Large intestine (tissue), 3 donors: ENCODE measurements at regions not wholly inside any gene's neighbourhood (a gene's known extent, or its start where the extent isn't known, plus 50 kb on each side); places are given as distances from the start of the nearest gene placed in this dataset.

Experiments
- DNase-seq, 2 donors: peaks; one replicate each; pipeline versions ENCODE4 v3.0.0 to v3.0.0-alpha.2; 2013
- H3K27ac ChIP-seq: one replicate; pipeline ENCODE4 v1.5.1; 2013; ENCODE audit warnings: low read length
- H3K27me3 ChIP-seq: 2 replicates; pipeline ENCODE4 v1.6.1; 2013; ENCODE audit warnings: low read length; ENCODE audit not compliant: control insufficient read depth, insufficient read depth
- H3K36me3 ChIP-seq: 2 replicates; pipeline ENCODE4 v1.6.1; 2013; ENCODE audit warnings: low read length; ENCODE audit not compliant: control insufficient read depth, insufficient read depth
- H3K4me1 ChIP-seq: one replicate; pipeline ENCODE4 v1.6.1; 2013; ENCODE audit warnings: low read length; ENCODE audit not compliant: control insufficient read depth, insufficient read depth
- H3K4me3 ChIP-seq: one replicate; pipeline ENCODE4 v1.5.1; 2013; ENCODE audit warnings: low read length
- H3K9me3 ChIP-seq: one replicate; pipeline ENCODE4 v1.6.1; 2013; ENCODE audit warnings: mild to moderate bottlenecking, low read depth, low read length, moderate library complexity; ENCODE audit not compliant: control insufficient read depth
- WGBS: methylation state at CpG from one replicate; pipeline ENCODE4 v1.1.5; 2013; ENCODE audit warnings: low lambda C conversion rate; ENCODE audit not compliant: insufficient coverage; 5-methylcytosine and 5-hydroxymethylcytosine counted together

DNA sequence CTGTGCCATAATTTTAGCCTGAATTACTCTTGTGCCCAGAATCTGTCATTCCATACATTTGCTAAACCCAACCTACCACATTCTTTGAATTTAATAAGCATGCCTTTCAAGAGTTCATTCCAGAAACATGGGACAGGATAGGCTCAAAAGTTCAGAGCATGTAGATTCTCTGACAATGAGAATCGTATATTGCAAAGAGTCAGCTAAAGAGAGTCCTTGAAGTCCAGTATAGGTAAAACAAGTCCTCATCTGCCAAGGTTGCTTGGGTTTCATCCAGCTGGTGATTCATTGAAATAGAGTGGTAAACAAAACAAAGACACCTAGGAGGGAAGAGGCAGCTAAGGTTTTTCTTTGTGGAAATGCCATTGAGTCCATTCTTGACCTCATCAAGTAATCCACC, 249.3 kb upstream of the DIPK2B start:
- Histone ChIP-seq H3K27me3 (no peaks in the 10 kb centered on the region), H3K27ac (no peak overlapping the region), H3K36me3 (no peaks in the 10 kb centered on the region), H3K4me1 (no peaks in the 10 kb centered on the region), H3K9me3 (no peaks in the 10 kb centered on the region), H3K4me3 (no peak overlapping the region)
- DNase-seq, result no peak
- no CpG with 5 or more reads among the region's 1 CpG for WGBS

- no peaks in the 10 kb centered on the region for H3K36me3 ChIP-seq
- H3K4me1 ChIP-seq, result no peaks in the 10 kb centered on the region
- no peak overlapping the region for H3K27ac ChIP-seq
- no peak for DNase-seq
- no peaks in the 10 kb centered on the region for H3K27me3 ChIP-seq
- no peak overlapping the region for H3K4me3 ChIP-seq
- H3K9me3 ChIP-seq, result no peaks in the 10 kb centered on the region
These were observed 247.3 kb upstream of the DIPK2B start for GRCh38 chrX:45447995-45448394.

DNA sequence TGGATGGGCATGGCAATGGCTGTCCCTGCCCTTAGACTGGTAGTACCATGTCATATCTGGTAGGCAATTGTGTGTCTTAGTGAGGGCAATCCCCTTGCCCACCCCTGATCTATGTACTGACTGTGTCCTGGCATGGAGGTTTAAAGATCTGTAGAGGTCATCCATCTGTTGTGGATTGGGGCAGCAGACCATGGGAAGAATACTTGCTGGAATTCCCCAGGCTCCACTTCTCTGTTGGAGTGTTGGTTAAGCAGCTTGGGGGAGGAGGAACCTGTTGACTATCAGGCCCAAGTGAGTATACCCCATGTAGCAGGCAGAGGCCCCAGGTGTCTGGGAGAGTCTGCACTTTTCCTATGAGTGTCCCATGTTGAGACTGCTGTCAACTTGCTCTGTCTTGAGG, 246.7 kb upstream of the DIPK2B start:
- DNase-seq, result no peak
- Histone ChIP-seq H3K9me3 (no peaks in the 10 kb centered on the region), H3K4me1 (no peaks in the 10 kb centered on the region), H3K4me3 (no peak overlapping the region), H3K36me3 (no peaks in the 10 kb centered on the region), H3K27me3 (no peaks in the 10 kb centered on the region), H3K27ac (no peak overlapping the region)

DNA sequence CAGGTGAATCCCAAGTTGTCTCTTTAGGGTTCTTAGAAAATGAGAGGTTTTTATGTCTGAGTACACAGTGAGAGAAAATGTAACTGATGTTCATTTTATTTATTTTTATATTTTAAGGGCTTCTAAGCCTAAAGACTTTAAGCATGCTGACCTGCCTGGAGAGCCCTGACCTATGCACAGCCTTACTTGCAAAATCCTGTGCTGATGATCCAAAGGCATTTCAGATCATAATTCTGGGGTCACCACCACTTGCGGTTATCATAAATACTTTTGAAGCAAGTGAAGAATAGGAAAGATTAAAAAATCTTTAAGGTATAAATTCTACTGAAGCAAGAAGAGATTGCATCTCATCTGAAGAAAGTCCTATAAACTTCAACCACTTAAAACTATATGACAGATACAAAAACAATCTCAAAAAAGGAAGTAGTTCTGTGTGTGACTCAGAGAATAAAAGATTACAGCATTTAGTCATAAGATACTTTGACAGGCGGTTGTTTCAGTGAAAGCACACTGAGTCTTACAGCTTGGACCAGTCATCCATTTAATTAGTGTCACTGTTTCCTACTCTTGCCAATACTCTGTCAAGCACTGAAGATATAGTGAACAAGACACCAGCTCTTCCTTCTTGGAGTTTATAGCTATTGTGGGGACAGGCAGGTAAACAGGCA, 245.2 kb upstream of the DIPK2B start:
- no peaks in the 10 kb centered on the region for H3K4me1 ChIP-seq
- H3K27me3 ChIP-seq, result no peaks in the 10 kb centered on the region
- H3K4me3 ChIP-seq, result no peak overlapping the region
- no peak overlapping the region for H3K27ac ChIP-seq
- WGBS, result no CpG with 5 or more reads among the region's 2 CpGs
- DNase-seq, result peak in 1 of 2 donors; percentile 20
- no peaks in the 10 kb centered on the region for H3K36me3 ChIP-seq
- H3K9me3 ChIP-seq, result no peaks in the 10 kb centered on the region

GRCh38 chrX:45437186-45437585, 236.5 kb upstream of the DIPK2B start:
- no peaks in the 10 kb centered on the region for H3K27me3 ChIP-seq
- H3K4me3 ChIP-seq, result no peak overlapping the region
- no peaks in the 10 kb centered on the region for H3K9me3 ChIP-seq
- no CpG with 5 or more reads among the region's 2 CpGs for WGBS
- H3K36me3 ChIP-seq, result no peaks in the 10 kb centered on the region
- no peak for DNase-seq
- H3K27ac ChIP-seq, result no peak overlapping the region
- H3K4me1 ChIP-seq, result no peaks in the 10 kb centered on the region

GRCh38 chrX:45435481-45435880, 234.8 kb upstream of the DIPK2B start:
- Histone ChIP-seq H3K4me3 (no peak overlapping the region), H3K9me3 (no peaks in the 10 kb centered on the region), H3K4me1 (no peaks in the 10 kb centered on the region), H3K27ac (no peak overlapping the region), H3K27me3 (no peaks in the 10 kb centered on the region), H3K36me3 (no peaks in the 10 kb centered on the region)
- DNase-seq, result no peak

DNA sequence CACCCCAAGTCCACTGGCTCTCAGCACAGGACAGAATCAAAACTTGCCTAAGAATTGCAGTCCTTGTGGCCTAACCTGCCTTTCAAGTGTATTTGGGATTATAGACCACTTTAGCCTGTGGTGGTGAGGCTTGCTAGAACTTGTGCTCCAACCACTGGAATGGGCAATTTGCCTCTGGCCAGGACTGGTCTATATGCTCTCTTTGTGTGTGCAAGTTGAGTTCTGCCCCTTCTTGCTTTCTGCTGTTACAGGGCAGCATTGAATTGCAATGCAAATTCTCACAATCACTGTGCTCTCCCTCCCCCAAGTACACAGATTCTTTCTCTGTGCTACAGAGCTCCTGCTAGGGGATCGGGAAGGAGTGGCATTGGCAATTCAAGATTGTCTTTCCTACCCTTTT, 233.6 kb upstream of the DIPK2B start:
- Histone ChIP-seq H3K9me3 (no peaks in the 10 kb centered on the region), H3K27me3 (no peaks in the 10 kb centered on the region), H3K4me3 (no peak overlapping the region), H3K4me1 (no peaks in the 10 kb centered on the region), H3K27ac (no peak overlapping the region), H3K36me3 (no peaks in the 10 kb centered on the region)
- WGBS, result no CpG with 5 or more reads among the region's 1 CpG
- DNase-seq, result no peak

- H3K4me3 ChIP-seq, result no peak overlapping the region
- DNase-seq, result no peak
- no peaks in the 10 kb centered on the region for H3K36me3 ChIP-seq
- H3K4me1 ChIP-seq, result no peaks in the 10 kb centered on the region
- WGBS, result no CpG with 5 or more reads among the region's 2 CpGs
- no peaks in the 10 kb centered on the region for H3K27me3 ChIP-seq
- H3K9me3 ChIP-seq, result no peaks in the 10 kb centered on the region
- H3K27ac ChIP-seq, result no peak overlapping the region
These were observed 228.2 kb upstream of the DIPK2B start for GRCh38 chrX:45428831-45429230.

DNA sequence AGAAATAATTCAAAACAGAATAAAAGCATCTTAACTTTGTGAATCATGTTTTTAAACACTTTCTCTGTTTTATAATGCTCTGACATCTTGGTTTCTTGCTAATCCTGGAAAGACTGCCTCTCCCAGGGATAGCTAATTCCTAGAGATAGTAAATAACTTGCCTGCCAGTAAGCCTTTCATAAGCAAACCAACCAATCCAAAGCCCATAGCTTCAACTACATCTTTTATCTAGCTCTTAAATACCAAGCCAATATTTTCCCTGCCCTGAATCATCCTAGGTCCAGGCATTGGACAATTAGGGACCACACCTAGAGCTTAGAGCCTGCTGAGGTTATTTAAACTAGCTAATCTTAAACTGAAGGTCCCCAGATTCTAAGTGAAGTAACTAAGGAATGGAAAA, 223.7 kb upstream of the DIPK2B start:
- Histone ChIP-seq H3K27me3 (no peaks in the 10 kb centered on the region), H3K36me3 (no peaks in the 10 kb centered on the region), H3K4me3 (no peak overlapping the region), H3K27ac (no peak overlapping the region), H3K4me1 (no peaks in the 10 kb centered on the region), H3K9me3 (no peaks in the 10 kb centered on the region)
- DNase-seq, result no peak

DNA sequence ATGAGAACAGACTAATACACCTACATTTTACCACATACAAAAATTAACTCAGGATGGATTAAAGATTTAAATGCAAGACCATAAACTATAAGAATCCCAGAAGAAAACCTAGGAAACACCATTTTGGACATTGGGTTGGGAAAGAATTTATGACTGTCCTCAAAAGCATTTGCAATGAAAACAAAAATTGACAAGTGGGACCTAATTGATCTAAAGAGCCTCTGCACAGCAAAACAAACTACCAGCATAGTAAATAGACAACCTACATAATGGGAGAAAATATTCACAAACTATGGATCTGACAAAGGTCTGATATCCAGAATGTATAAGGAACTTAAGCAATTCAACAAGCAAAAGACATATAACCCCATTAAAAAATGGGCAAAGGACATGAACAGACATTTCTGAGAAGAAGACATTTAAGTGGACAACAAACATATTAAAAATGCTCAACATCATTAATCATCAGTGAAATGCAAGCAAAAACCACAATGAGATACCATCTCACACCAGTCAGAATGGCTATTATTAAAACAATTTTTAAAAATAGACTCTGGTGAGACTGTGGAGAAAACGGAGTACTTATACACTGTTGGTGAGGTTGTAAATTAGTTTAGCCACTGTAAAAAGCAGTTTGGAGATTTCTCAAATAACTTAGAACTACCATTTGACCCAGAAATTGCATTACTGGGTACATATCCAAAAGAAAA, 221.7 kb upstream of the DIPK2B start:
- no peaks in the 10 kb centered on the region for H3K27me3 ChIP-seq
- no peaks in the 10 kb centered on the region for H3K36me3 ChIP-seq
- H3K4me1 ChIP-seq, result no peaks in the 10 kb centered on the region
- no peak overlapping the region for H3K4me3 ChIP-seq
- H3K9me3 ChIP-seq, result no peaks in the 10 kb centered on the region
- WGBS, result no CpG with 5 or more reads among the region's 1 CpG
- DNase-seq, result no peak
- no peak overlapping the region for H3K27ac ChIP-seq

- WGBS, result 92% methylated on average over 2 of the region's 2 CpGs
These were observed 221.1 kb upstream of the DIPK2B start for GRCh38 chrX:45421806-45422205.

More at GRCh38 chrX:45421806-45422205, 221.1 kb upstream of the DIPK2B start:
- Histone ChIP-seq H3K4me1 (no peaks in the 10 kb centered on the region), H3K27ac (no peak overlapping the region), H3K27me3 (no peaks in the 10 kb centered on the region), H3K36me3 (no peaks in the 10 kb centered on the region), H3K4me3 (no peak overlapping the region), H3K9me3 (no peaks in the 10 kb centered on the region)
- no peak for DNase-seq
